HG03457 (cell line): ENCODE measurements at regions not wholly inside any gene's neighbourhood (a gene's known extent, or its start where the extent isn't known, plus 50 kb on each side); places are given as distances from the start of the nearest gene placed in this dataset.
"Not testable (repeated sequence)": the region's sequence is repeated elsewhere in the genome, so short reads cannot be mapped to it uniquely, and the experiment has no call there.

ENCODE experiments used
- ATAC-seq: cut with Tn5 transposase; IDR thresholded peaks from one replicate; pipeline ENCODE4 v1.9.1; 2021; ENCODE audit warnings: moderate number of reproducible peaks; ENCODE audit not compliant: unreplicated experiment

GRCh38 chr2:225793736-225794550 is 394.4 kb downstream of the NYAP2 start:
- no peak for ATAC-seq

GRCh38 chr2:225788571-225789094 is 389.1 kb downstream of the NYAP2 start:
- ATAC-seq: no peak

- no peak for ATAC-seq
Measured at GRCh38 chr2:225787497-225787896, 388.0 kb downstream of the NYAP2 start.

- no peak for ATAC-seq
Measured at GRCh38 chr2:225781991-225782390, 382.5 kb downstream of the NYAP2 start.

GRCh38 chr2:225781145-225781544 is 381.6 kb downstream of the NYAP2 start:
- ATAC-seq: no peak

GRCh38 chr2:225779829-225780228 is 380.3 kb downstream of the NYAP2 start:
- no peak for ATAC-seq

GRCh38 chr2:225773148-225773547 is 373.6 kb downstream of the NYAP2 start:
- no peak for ATAC-seq

GRCh38 chr2:225771701-225772100 is 372.2 kb downstream of the NYAP2 start:
- ATAC-seq: no peak

- ATAC-seq: no peak
Measured at GRCh38 chr2:225768741-225769140, 369.2 kb downstream of the NYAP2 start.

GRCh38 chr2:225766431-225766830 is 366.9 kb downstream of the NYAP2 start:
- ATAC-seq: no peak

GRCh38 chr2:225765820-225766219 is 366.3 kb downstream of the NYAP2 start:
- no peak for ATAC-seq

- no peak for ATAC-seq
Measured at GRCh38 chr2:225764346-225764745, 364.8 kb downstream of the NYAP2 start.

- ATAC-seq: no peak
Measured at GRCh38 chr2:225763711-225764110, 364.2 kb downstream of the NYAP2 start.

GRCh38 chr2:225761396-225761795 is 361.9 kb downstream of the NYAP2 start:
- ATAC-seq: no peak

- no peak for ATAC-seq
Measured at GRCh38 chr2:225757248-225757647, 357.7 kb downstream of the NYAP2 start.

GRCh38 chr2:225756198-225756597 is 356.7 kb downstream of the NYAP2 start:
- ATAC-seq: no peak

- no peak for ATAC-seq
Measured at GRCh38 chr2:225748609-225749008, 349.1 kb downstream of the NYAP2 start.

- ATAC-seq: not testable (repeated sequence)
Measured at GRCh38 chr2:225743996-225744395, 344.5 kb downstream of the NYAP2 start.

- no peak for ATAC-seq
Measured at GRCh38 chr2:225742487-225742886, 343.0 kb downstream of the NYAP2 start.

- no peak for ATAC-seq
Measured at GRCh38 chr2:225740086-225740485, 340.6 kb downstream of the NYAP2 start.

GRCh38 chr2:225739328-225739727 is 339.8 kb downstream of the NYAP2 start:
- ATAC-seq: no peak

- no peak for ATAC-seq
Measured at GRCh38 chr2:225738735-225739134, 339.2 kb downstream of the NYAP2 start.

GRCh38 chr2:225737556-225737955 is 338.0 kb downstream of the NYAP2 start:
- ATAC-seq: no peak
